HEK293 (cell line): ENCODE measurements at regions not wholly inside any gene's neighbourhood (a gene's known extent, or its start where the extent isn't known, plus 50 kb on each side); places are given as distances from the start of the nearest gene placed in this dataset.

Experiments
- CTCF ChIA-PET: fragments of 350-600 bp; formaldehyde crosslinking; extraction: SDS; loops from one replicate; lab custom pipeline; 2021; ENCODE audit warnings: antibody characterized with exemption; lab: Yijun Ruan, JAX
- POLR2A ChIA-PET: fragments of 300-600 bp; formaldehyde crosslinking; extraction: SDS; loops from one replicate; lab custom pipeline; 2020; ENCODE audit warnings: antibody characterized with exemption, inconsistent platforms; lab: Yijun Ruan, JAX
- H3K27ac ChIP-seq: fragments of 200-500 bp; sonication (Bioruptor generic); 2 replicates; pipeline ENCODE4 v1.5.1; 2014; ENCODE audit warnings: low read depth, low read length, control low read depth, inconsistent platforms; ENCODE audit errors: extremely low read depth
- H3K36me3 ChIP-seq, 2 experiments: fragments of 200-500 bp in 1 of 2; sonication (Bioruptor generic) in 1 of 2; 1 replicate in 1 of 2; 2 replicates in 1 of 2; pipeline ENCODE4 v1.5.1; 2014 to 2017; ENCODE audit warnings: inconsistent platforms in 2 of 2, low read length in 2 of 2; ENCODE audit not compliant: control insufficient read depth in 2 of 2, insufficient read depth in 1 of 2
- H3K4me1 ChIP-seq: fragments of 200-500 bp; sonication (Bioruptor generic); 2 replicates; pipeline ENCODE4 v1.5.1; 2014; ENCODE audit warnings: mild to moderate bottlenecking, low read length, inconsistent platforms; ENCODE audit not compliant: control insufficient read depth, insufficient read depth
- H3K4me3 ChIP-seq: 2 replicates; pipeline ENCODE4 v1.5.1; 2011; ENCODE audit warnings: low read depth, mild to moderate bottlenecking, control low read depth, low read length, moderate library complexity
- H3K9me3 ChIP-seq: fragments of 200-500 bp; sonication (Bioruptor generic); 2 replicates; pipeline ENCODE4 v1.5.1; 2014; ENCODE audit warnings: low read depth, low read length, inconsistent platforms; ENCODE audit not compliant: control insufficient read depth, insufficient read depth
- SALL2 ChIP-seq: fragments of 450-650 bp; formaldehyde crosslinking; IDR thresholded peaks from 2 replicates; pipeline ENCODE4 v1.5.0; 2017; ENCODE audit warnings: missing biosample characterization, mild to moderate bottlenecking, missing genetic modification characterization, borderline replicate concordance
- TRIM28 ChIP-seq: IDR thresholded peaks from 2 replicates; pipeline ENCODE4 v1.6.1; 2011; ENCODE audit warnings: low read length, control low read depth, borderline replicate concordance
- ZBTB17 ChIP-seq: fragments of 450-650 bp; formaldehyde crosslinking; IDR thresholded peaks from 2 replicates; pipeline ENCODE4 v1.5.1; 2016; ENCODE audit warnings: missing biosample characterization, missing genetic modification characterization
- ZNF132 ChIP-seq: fragments of 450-650 bp; formaldehyde crosslinking; IDR thresholded peaks from 2 replicates; pipeline ENCODE4 v1.5.1; 2017; ENCODE audit warnings: missing biosample characterization, missing genetic modification characterization, borderline replicate concordance
- ZNF596 ChIP-seq: fragments of 450-650 bp; IDR thresholded peaks from 2 replicates; pipeline ENCODE4 v1.5.0; 2018; ENCODE audit warnings: missing biosample characterization, mild to moderate bottlenecking, missing genetic modification characterization, moderate library complexity
- ZNF658 ChIP-seq: fragments of 450-650 bp; formaldehyde crosslinking; IDR thresholded peaks from 2 replicates; pipeline ENCODE4; 2016; ENCODE audit warnings: missing biosample characterization, missing genetic modification characterization
- ZNF701 ChIP-seq: fragments of 450-650 bp; formaldehyde crosslinking; IDR thresholded peaks from 2 replicates; pipeline ENCODE4 v1.5.1; 2016; ENCODE audit warnings: missing biosample characterization, missing genetic modification characterization
- TF ChIP-seq, protein P1 (sequence below): fragments of 450-650 bp; formaldehyde crosslinking; IDR thresholded peaks from 2 replicates; pipeline ENCODE4 v1.5.1; 2016; ENCODE audit warnings: missing biosample characterization, missing genetic modification characterization, borderline replicate concordance
- TF ChIP-seq, protein P2 (sequence below): fragments of 450-650 bp; formaldehyde crosslinking; IDR thresholded peaks from 2 replicates; pipeline ENCODE4 v1.5.1; 2016; ENCODE audit warnings: missing biosample characterization, missing genetic modification characterization, borderline replicate concordance
- TF ChIP-seq, protein P3 (sequence below): fragments of 450-650 bp; formaldehyde crosslinking; IDR thresholded peaks from 2 replicates; pipeline ENCODE4 v1.5.1; 2016; ENCODE audit warnings: missing biosample characterization, missing genetic modification characterization
- TF ChIP-seq, protein P4 (sequence below): fragments of 450-650 bp; formaldehyde crosslinking; IDR thresholded peaks from 2 replicates; pipeline ENCODE4 v1.5.1; 2016; ENCODE audit warnings: missing biosample characterization, missing genetic modification characterization

DNA sequence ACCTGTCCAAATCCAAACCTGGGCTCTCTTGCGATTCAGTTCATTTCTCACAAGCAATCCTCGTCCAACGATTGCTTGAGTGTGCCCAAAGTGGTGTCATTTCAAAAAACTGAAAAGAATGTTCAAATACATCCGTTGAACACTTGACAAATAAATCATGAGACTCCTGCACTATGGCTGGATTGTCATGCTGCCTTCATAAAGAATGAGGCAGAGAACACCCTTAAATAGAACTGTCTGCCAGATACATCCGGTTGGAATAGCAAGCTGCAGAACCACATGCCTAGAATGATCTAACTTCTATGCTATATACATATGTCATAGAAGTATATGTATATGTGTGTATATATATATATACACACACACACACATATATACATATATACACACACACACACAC lies 55.4 kb upstream of the HAPSTR1 start (continued):
- TF ChIP-seq, protein P1, sequence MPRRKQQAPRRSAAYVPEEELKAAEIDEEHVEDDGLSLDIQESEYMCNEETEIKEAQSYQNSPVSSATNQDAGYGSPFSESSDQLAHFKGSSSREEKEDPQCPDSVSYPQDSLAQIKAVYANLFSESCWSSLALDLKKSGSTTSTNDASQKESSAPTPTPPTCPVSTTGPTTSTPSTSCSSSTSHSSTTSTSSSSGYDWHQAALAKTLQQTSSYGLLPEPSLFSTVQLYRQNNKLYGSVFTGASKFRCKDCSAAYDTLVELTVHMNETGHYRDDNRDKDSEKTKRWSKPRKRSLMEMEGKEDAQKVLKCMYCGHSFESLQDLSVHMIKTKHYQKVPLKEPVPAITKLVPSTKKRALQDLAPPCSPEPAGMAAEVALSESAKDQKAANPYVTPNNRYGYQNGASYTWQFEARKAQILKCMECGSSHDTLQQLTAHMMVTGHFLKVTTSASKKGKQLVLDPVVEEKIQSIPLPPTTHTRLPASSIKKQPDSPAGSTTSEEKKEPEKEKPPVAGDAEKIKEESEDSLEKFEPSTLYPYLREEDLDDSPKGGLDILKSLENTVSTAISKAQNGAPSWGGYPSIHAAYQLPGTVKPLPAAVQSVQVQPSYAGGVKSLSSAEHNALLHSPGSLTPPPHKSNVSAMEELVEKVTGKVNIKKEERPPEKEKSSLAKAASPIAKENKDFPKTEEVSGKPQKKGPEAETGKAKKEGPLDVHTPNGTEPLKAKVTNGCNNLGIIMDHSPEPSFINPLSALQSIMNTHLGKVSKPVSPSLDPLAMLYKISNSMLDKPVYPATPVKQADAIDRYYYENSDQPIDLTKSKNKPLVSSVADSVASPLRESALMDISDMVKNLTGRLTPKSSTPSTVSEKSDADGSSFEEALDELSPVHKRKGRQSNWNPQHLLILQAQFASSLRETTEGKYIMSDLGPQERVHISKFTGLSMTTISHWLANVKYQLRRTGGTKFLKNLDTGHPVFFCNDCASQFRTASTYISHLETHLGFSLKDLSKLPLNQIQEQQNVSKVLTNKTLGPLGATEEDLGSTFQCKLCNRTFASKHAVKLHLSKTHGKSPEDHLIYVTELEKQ (tag by site-specific recombination), result no peak
- TF ChIP-seq TRIM28, result no peak
- no peak for TF ChIP-seq ZNF701 (tag by site-specific recombination)
- TF ChIP-seq, protein P2, sequence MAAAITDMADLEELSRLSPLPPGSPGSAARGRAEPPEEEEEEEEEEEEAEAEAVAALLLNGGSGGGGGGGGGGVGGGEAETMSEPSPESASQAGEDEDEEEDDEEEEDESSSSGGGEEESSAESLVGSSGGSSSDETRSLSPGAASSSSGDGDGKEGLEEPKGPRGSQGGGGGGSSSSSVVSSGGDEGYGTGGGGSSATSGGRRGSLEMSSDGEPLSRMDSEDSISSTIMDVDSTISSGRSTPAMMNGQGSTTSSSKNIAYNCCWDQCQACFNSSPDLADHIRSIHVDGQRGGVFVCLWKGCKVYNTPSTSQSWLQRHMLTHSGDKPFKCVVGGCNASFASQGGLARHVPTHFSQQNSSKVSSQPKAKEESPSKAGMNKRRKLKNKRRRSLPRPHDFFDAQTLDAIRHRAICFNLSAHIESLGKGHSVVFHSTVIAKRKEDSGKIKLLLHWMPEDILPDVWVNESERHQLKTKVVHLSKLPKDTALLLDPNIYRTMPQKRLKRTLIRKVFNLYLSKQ (tag by site-specific recombination), result no peak
- no peak for TF ChIP-seq SALL2
- TF ChIP-seq ZNF658 (tag by site-specific recombination), result no peak
- TF ChIP-seq ZNF132 (tag by site-specific recombination), result no peak
- TF ChIP-seq ZBTB17 (tag by site-specific recombination), result no peak

DNA sequence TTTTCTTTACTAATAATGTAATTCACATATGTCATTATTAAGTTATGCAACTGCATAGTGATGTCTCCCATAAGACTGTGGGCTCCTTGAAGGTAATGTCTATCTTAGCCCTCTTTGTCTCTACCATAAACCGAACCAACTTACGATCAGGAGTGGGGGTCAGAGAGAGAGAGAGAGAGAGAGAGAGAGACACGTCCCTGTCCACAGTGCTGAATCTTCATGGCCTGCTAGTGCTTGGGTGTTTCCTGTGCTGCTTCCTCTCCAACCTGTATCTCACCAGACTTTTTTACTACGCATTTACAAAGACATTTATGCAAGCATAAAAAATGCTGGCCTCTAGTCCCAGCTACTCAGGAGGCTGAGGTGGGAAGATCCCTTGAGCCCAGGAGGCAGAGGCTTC lies 52.2 kb upstream of the HAPSTR1 start:
- H3K9me3 ChIP-seq, result no peaks in the 10 kb centered on the region
- no peaks in the 10 kb centered on the region for H3K36me3 ChIP-seq
- H3K4me1 ChIP-seq, result no peaks in the 10 kb centered on the region
- ChIA-PET CTCF (interaction anchor here (1.3 kb wide), 1 partner anchor 30 kb away, joined by 5 read pairs; no protein-coding TSS in a partner anchor), POLR2A (no interaction called here)
- no peak overlapping the region for H3K27ac ChIP-seq
- H3K4me3 ChIP-seq, result no peak overlapping the region
- TF ChIP-seq, protein P3, sequence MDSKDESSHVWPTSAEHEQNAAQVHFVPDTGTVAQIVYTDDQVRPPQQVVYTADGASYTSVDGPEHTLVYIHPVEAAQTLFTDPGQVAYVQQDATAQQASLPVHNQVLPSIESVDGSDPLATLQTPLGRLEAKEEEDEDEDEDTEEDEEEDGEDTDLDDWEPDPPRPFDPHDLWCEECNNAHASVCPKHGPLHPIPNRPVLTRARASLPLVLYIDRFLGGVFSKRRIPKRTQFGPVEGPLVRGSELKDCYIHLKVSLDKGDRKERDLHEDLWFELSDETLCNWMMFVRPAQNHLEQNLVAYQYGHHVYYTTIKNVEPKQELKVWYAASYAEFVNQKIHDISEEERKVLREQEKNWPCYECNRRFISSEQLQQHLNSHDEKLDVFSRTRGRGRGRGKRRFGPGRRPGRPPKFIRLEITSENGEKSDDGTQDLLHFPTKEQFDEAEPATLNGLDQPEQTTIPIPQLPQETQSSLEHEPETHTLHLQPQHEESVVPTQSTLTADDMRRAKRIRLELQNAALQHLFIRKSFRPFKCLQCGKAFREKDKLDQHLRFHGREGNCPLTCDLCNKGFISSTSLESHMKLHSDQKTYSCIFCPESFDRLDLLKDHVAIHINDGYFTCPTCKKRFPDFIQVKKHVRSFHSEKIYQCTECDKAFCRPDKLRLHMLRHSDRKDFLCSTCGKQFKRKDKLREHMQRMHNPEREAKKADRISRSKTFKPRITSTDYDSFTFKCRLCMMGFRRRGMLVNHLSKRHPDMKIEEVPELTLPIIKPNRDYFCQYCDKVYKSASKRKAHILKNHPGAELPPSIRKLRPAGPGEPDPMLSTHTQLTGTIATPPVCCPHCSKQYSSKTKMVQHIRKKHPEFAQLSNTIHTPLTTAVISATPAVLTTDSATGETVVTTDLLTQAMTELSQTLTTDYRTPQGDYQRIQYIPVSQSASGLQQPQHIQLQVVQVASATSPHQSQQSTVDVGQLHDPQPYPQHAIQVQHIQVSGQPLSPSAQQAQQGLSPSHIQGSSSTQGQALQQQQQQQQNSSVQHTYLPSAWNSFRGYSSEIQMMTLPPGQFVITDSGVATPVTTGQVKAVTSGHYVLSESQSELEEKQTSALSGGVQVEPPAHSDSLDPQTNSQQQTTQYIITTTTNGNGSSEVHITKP (tag by site-specific recombination), result no peak
- TF ChIP-seq, protein P4, sequence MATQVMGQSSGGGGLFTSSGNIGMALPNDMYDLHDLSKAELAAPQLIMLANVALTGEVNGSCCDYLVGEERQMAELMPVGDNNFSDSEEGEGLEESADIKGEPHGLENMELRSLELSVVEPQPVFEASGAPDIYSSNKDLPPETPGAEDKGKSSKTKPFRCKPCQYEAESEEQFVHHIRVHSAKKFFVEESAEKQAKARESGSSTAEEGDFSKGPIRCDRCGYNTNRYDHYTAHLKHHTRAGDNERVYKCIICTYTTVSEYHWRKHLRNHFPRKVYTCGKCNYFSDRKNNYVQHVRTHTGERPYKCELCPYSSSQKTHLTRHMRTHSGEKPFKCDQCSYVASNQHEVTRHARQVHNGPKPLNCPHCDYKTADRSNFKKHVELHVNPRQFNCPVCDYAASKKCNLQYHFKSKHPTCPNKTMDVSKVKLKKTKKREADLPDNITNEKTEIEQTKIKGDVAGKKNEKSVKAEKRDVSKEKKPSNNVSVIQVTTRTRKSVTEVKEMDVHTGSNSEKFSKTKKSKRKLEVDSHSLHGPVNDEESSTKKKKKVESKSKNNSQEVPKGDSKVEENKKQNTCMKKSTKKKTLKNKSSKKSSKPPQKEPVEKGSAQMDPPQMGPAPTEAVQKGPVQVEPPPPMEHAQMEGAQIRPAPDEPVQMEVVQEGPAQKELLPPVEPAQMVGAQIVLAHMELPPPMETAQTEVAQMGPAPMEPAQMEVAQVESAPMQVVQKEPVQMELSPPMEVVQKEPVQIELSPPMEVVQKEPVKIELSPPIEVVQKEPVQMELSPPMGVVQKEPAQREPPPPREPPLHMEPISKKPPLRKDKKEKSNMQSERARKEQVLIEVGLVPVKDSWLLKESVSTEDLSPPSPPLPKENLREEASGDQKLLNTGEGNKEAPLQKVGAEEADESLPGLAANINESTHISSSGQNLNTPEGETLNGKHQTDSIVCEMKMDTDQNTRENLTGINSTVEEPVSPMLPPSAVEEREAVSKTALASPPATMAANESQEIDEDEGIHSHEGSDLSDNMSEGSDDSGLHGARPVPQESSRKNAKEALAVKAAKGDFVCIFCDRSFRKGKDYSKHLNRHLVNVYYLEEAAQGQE (tag by site-specific recombination), result peak; percentile 93
- TF ChIP-seq ZNF596, result peak; percentile 88
